Panc1 (cell line): ENCODE measurements at regions not wholly inside any gene's neighbourhood (a gene's known extent, or its start where the extent isn't known, plus 50 kb on each side); places are given as distances from the start of the nearest gene placed in this dataset.

Experiments
- ATAC-seq: fragments of 200-7000 bp; cut with Tn5 transposase; 2 replicates; pipeline ENCODE4 v1.9.1; 2020; ENCODE audit warnings: mild to moderate bottlenecking, moderate library complexity
- BruUV-seq: library from RNA; stranded (reverse); fragments of 400-500 nt; replicated peaks from 2 replicates; lab custom pipeline; 2021; lab: Mats Ljungman, UMichigan
- CTCF ChIA-PET: fragments of 300-600 bp; sonication (Branson Sonifier 250); formaldehyde crosslinking; loops from one replicate; lab custom pipeline; 2022; ENCODE audit warnings: antibody characterized with exemption; lab: Charles Lee
- POLR2A ChIA-PET: fragments of 300-600 bp; sonication (Branson Sonifier 250); formaldehyde crosslinking; loops from one replicate; lab custom pipeline; 2022; ENCODE audit warnings: antibody characterized with exemption; lab: Charles Lee
- DNase-seq: peaks from one replicate; pipeline ENCODE4 v3.0.0-alpha.2; 2010; ENCODE audit warnings: low read depth, low spot score
- H3K27ac ChIP-seq: 2 replicates; pipeline ENCODE4 v1.5.1; 2011; ENCODE audit warnings: mild to moderate bottlenecking, low read length, inconsistent platforms
- H3K27me3 ChIP-seq: fragments of 200-500 bp; sonication (Bioruptor generic); 2 replicates; pipeline ENCODE4 v1.6.0; 2014; ENCODE audit warnings: low read length, inconsistent platforms; ENCODE audit not compliant: control insufficient read depth, insufficient read depth
- H3K36me3 ChIP-seq: fragments of 200-500 bp; sonication (Bioruptor generic); 2 replicates; pipeline ENCODE4 v1.5.1; 2014; ENCODE audit warnings: inconsistent platforms, mild to moderate bottlenecking, low read length, moderate library complexity; ENCODE audit not compliant: control insufficient read depth, insufficient read depth
- H3K4me1 ChIP-seq: 2 replicates; pipeline ENCODE4 v1.5.1; 2011; ENCODE audit warnings: inconsistent platforms, mild to moderate bottlenecking, low read length, moderate library complexity; ENCODE audit not compliant: control insufficient read depth, insufficient read depth
- H3K4me3 ChIP-seq, 2 experiments: 2 replicates each; pipeline ENCODE4 v1.5.1; 2011 to 2012; ENCODE audit warnings: low read depth in 2 of 2, low read length in 2 of 2, mild to moderate bottlenecking in 2 of 2, inconsistent platforms in 1 of 2, moderate library complexity in 1 of 2
- H3K9me3 ChIP-seq: fragments of 200-500 bp; sonication (Bioruptor generic); 2 replicates; pipeline ENCODE4 v1.5.1; 2014; ENCODE audit warnings: low read depth, mild to moderate bottlenecking, inconsistent platforms, low read length, moderate library complexity; ENCODE audit not compliant: control insufficient read depth, insufficient read depth
- CTCF ChIP-seq: fragments of 450-650 bp; IDR thresholded peaks from 2 replicates; pipeline ENCODE4 v1.5.1; 2017; ENCODE audit warnings: mild to moderate bottlenecking
- POLR2AphosphoS5 ChIP-seq: IDR thresholded peaks from 2 replicates; pipeline ENCODE4 v1.6.1; 2012; ENCODE audit warnings: mild to moderate bottlenecking, low read depth, low read length, moderate library complexity
- REST ChIP-seq, 2 experiments: IDR thresholded peaks; 2 replicates each; pipeline ENCODE4 v1.6.1; 2011 to 2012; ENCODE audit warnings: low read depth in 2 of 2, control low read depth in 1 of 2, low read length in 1 of 2, mild to moderate bottlenecking in 1 of 2, moderate library complexity in 1 of 2; ENCODE audit not compliant: insufficient read depth in 1 of 2
- SIN3A ChIP-seq: IDR thresholded peaks from 2 replicates; pipeline ENCODE4 v1.6.1; 2012; ENCODE audit warnings: low read depth, mild to moderate bottlenecking, low read length, moderate library complexity, borderline replicate concordance; ENCODE audit not compliant: insufficient read depth
- TCF7L2 ChIP-seq: IDR thresholded peaks from 2 replicates; pipeline ENCODE4 v1.6.1; 2011; ENCODE audit warnings: mild to moderate bottlenecking, low read depth, low read length, inconsistent platforms
- in situ Hi-C: cut with HindIII; loops from 2 replicates; pipeline ENCODE4 v1.10.0; 2016; ENCODE audit warnings: low sequenced_read_pairs, low pct_unique_long_range_greater_than_20kb
- intact Hi-C: fragments of 100-400 bp; cut with micrococcal nuclease; formaldehyde crosslinking; loops from one replicate; pipeline ENCODE4 v1.10.0; 2022; ENCODE audit not compliant: unreplicated experiment

GRCh38 chrX:38975368-38975942 lies 174.2 kb downstream of the MID1IP1 start:
- ChIA-PET CTCF (no interaction called here), POLR2A (no interaction called here)
- no TSS peak for BruUV-seq
- in situ Hi-C loops (no loop called here), intact Hi-C loops (no loop called here)
- H3K27me3 ChIP-seq, result no peaks in the 10 kb centered on the region
- H3K4me3 ChIP-seq, result no peak overlapping the region
- H3K27ac ChIP-seq, result no peak overlapping the region
- H3K9me3 ChIP-seq, result no peaks in the 10 kb centered on the region
- H3K4me1 ChIP-seq, result no peaks in the 10 kb centered on the region
- ATAC-seq (no peak), DNase-seq (no peak)
- TF ChIP-seq REST (IDR thresholded peaks at IDR 0.05; ENCODE audit: insufficient read depth in 1 of 2, low read depth in 2 of 2, low read length in 1 of 2) (no peak), CTCF (no peak), POLR2AphosphoS5 (no peak), SIN3A (no peak), TCF7L2 (no peak)
- no peaks in the 10 kb centered on the region for H3K36me3 ChIP-seq

- H3K27ac ChIP-seq, result no peak overlapping the region
- no peak for DNase-seq
- H3K9me3 ChIP-seq, result no peaks in the 10 kb centered on the region
- no peaks in the 10 kb centered on the region for H3K36me3 ChIP-seq
- CTCF ChIA-PET, result no interaction called here
- no TSS peak for BruUV-seq
- intact Hi-C loops (no loop called here), in situ Hi-C loops (no loop called here)
- POLR2A ChIA-PET, result no interaction called here
- no peaks in the 10 kb centered on the region for H3K27me3 ChIP-seq
- H3K4me3 ChIP-seq, result no peak overlapping the region
- ATAC-seq, result no peak
- no peak for TF ChIP-seq REST (IDR thresholded peaks at IDR 0.05; ENCODE audit: insufficient read depth in 1 of 2, low read depth in 2 of 2, low read length in 1 of 2)
- no peak for TF ChIP-seq TCF7L2
- TF ChIP-seq POLR2AphosphoS5, result no peak
- TF ChIP-seq SIN3A, result no peak
- TF ChIP-seq CTCF, result no peak
- H3K4me1 ChIP-seq, result no peaks in the 10 kb centered on the region
Observed at GRCh38 chrX:38982370-38982769, 181.1 kb downstream of the MID1IP1 start.
